Peyer's patch (tissue), 4 donors: ENCODE measurements at regions not wholly inside any gene's neighbourhood (a gene's known extent, or its start where the extent isn't known, plus 50 kb on each side); places are given as distances from the start of the nearest gene placed in this dataset.

Experiments
- DNase-seq, 3 donors: peaks; one replicate each; pipeline ENCODE4 v3.0.0-alpha.2; 2017 to 2019
- H3K27ac ChIP-seq, 4 donors: fragments of 200-600 bp; sonication (generic); one replicate each; pipeline ENCODE4 v1.5.1; 2016 to 2019
- H3K27me3 ChIP-seq, 2 donors: fragments of 200-600 bp; sonication (generic); one replicate each; pipeline ENCODE4 v1.5.1; 2019
- H3K36me3 ChIP-seq, 3 donors: fragments of 200-600 bp; sonication (generic); one replicate each; pipeline ENCODE4 v1.5.1; 2016 to 2019
- H3K4me1 ChIP-seq, 4 donors: fragments of 200-600 bp; sonication (generic); one replicate each; pipeline ENCODE4 v1.5.1; 2016 to 2019
- H3K4me3 ChIP-seq, 4 donors: fragments of 200-600 bp; sonication (generic); 1 replicate in 3 of 4; 2 replicates in 1 of 4; pipeline ENCODE4 v1.5.1; 2016 to 2019; ENCODE audit warnings: mild to moderate bottlenecking in 1 of 4
- H3K9me3 ChIP-seq, 4 donors: fragments of 200-600 bp; sonication (generic); one replicate each; pipeline ENCODE4 v1.5.1; 2016 to 2019; ENCODE audit warnings: mild to moderate bottlenecking in 1 of 4
- POLR2A ChIP-seq, 2 donors: fragments of 450-650 bp; IDR thresholded peaks; one replicate each; pipeline ENCODE4 v1.5.1; 2017; ENCODE audit warnings: antibody characterized with exemption in 2 of 2, mild to moderate bottlenecking in 2 of 2, moderate library complexity in 2 of 2
- TF ChIP-seq, protein P1 (sequence below), 6 experiments: fragments of 450-650 bp in 4 of 6; fragments of 200-600 bp in 2 of 6; sonication (generic) in 1 of 6; IDR thresholded peaks; one replicate each; pipeline ENCODE4 v1.5.1; 2017 to 2019; ENCODE audit warnings: antibody characterized with exemption in 6 of 6, mild to moderate bottlenecking in 3 of 6, moderate library complexity in 1 of 6

DNA sequence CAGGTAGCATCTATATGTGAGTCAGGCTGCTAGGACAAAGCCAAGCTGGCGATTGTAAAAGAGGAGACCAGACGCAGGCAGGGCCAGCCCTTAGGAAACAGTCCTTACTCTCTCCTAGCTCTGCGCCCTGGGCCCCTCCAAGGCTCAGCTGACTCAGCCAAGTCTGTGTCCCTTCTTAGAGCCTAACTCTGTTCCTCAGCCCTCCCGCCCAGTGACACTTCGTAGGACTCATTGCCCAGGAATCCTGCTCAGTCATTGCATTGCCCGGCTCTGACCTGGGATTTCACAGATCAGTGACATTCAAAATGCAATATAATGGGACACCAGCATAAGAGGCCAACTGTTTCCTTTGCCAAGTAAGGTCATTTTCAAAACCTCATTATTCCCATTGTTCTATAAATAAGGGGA is 244.2 kb downstream of the TLE3 start:
- H3K36me3 ChIP-seq: no peaks in the 10 kb centered on the region
- no peaks in the 10 kb centered on the region for H3K27me3 ChIP-seq
- DNase-seq: no peak
- no peaks in the 10 kb centered on the region for H3K9me3 ChIP-seq
- H3K4me3 ChIP-seq: no peak overlapping the region
- no peaks in the 10 kb centered on the region for H3K4me1 ChIP-seq
- no peak overlapping the region for H3K27ac ChIP-seq
- no peak for TF ChIP-seq POLR2A (IDR thresholded peaks at IDR 0.05)
- TF ChIP-seq, protein P1, sequence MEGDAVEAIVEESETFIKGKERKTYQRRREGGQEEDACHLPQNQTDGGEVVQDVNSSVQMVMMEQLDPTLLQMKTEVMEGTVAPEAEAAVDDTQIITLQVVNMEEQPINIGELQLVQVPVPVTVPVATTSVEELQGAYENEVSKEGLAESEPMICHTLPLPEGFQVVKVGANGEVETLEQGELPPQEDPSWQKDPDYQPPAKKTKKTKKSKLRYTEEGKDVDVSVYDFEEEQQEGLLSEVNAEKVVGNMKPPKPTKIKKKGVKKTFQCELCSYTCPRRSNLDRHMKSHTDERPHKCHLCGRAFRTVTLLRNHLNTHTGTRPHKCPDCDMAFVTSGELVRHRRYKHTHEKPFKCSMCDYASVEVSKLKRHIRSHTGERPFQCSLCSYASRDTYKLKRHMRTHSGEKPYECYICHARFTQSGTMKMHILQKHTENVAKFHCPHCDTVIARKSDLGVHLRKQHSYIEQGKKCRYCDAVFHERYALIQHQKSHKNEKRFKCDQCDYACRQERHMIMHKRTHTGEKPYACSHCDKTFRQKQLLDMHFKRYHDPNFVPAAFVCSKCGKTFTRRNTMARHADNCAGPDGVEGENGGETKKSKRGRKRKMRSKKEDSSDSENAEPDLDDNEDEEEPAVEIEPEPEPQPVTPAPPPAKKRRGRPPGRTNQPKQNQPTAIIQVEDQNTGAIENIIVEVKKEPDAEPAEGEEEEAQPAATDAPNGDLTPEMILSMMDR (IDR thresholded peaks at IDR 0.05): no peak

DNA sequence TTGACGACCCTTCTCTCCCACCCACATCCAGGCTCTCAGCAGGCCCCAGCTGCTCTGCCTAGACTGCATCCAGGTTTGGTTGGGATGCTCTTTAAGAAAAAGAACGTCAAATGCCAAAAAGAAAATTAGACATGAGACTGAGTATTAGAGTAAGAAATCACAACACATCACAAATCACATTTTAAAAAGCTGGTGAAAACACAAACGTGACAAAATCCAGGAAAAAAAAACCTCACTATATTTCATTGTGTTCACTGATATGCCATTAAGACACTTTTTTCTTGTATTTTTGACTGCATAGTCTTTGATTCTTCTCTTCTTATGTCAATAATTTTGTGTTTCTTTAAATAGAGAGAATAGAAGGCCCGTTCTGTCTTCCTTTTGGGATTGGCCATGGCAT is 243.7 kb downstream of the TLE3 start:
- Histone ChIP-seq H3K4me3 (no peak overlapping the region), H3K36me3 (no peaks in the 10 kb centered on the region), H3K27me3 (no peaks in the 10 kb centered on the region), H3K4me1 (no peaks in the 10 kb centered on the region), H3K27ac (no peak overlapping the region), H3K9me3 (no peaks in the 10 kb centered on the region)
- TF ChIP-seq, protein P1 (IDR thresholded peaks at IDR 0.05): no peak
- TF ChIP-seq POLR2A (IDR thresholded peaks at IDR 0.05): no peak
- DNase-seq: no peak

DNA sequence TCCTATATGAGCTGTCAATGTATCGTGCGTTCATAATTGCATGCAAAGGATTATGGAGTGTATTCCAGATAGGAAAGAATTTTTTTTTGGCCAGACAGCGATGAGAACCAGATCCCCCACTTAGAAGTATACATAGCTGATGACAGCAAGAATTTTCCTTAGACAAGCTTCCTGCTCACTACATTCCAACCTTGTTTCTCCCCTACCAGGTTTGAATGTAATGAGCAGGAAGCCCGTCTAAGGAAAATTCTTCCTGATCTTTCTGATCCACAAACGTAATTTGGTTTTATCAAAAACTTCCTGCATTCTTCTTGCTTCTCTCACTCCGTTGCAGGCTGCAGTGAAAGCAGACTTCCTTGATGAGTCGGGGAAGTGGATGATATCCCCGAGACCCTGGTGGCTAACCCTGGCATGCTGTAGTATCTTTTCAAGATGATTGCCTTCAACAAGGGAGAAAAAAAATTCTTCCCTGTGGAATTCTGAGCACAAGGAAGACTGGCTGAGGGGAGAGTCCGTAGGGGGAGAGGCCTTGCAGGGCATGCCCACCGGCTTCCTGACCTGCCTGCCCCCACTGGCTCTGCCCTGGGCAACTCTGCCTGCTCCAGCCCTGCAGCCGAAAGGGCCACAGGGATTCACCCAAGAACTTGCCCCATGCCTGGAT is 243.1 kb downstream of the TLE3 start:
- DNase-seq: no peak
- TF ChIP-seq, protein P1 (IDR thresholded peaks at IDR 0.05): no peak
- no peaks in the 10 kb centered on the region for H3K9me3 ChIP-seq
- no peaks in the 10 kb centered on the region for H3K4me1 ChIP-seq
- H3K27me3 ChIP-seq: no peaks in the 10 kb centered on the region
- H3K36me3 ChIP-seq: no peaks in the 10 kb centered on the region
- H3K27ac ChIP-seq: no peak overlapping the region
- no peak overlapping the region for H3K4me3 ChIP-seq

DNA sequence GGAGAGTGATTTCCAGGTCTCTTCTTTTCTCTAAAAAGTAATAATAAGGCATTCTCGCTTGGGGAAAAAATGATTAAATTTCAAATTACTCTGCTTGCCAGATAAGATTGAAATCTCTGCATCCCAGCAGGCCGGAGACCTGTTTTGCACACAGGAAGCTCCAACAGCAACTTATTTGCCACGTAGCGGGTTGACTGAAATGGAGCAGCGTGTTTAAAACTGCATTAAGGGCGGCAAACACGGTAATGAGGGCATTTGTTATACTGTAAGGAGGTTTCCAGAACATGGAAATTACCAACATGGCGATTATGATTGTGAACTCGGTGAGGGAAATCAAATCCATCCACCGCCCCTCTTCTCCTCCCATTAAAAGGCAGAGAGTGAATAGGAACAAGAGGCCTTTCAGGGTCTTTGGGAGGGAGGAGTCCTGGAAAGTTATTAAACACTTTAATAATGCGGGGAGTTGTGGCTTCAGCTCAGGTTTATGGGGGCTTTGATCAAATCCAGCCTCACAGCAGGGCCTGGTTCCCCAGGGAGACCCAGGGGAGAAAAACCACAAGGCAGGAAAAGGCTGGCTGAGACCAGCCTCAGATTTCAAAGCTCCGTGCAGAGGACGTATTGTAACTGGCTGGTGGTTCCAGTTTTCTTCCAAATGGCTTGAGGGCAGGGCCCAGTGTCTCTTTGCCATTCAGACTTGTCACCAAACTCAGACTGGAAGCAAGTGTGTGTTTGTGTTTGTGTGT is 242.3 kb downstream of the TLE3 start:
- TF ChIP-seq, protein P1 (IDR thresholded peaks at IDR 0.05): no peak
- no peak for TF ChIP-seq POLR2A (IDR thresholded peaks at IDR 0.05)
- H3K4me1 ChIP-seq: no peaks in the 10 kb centered on the region
- no peaks in the 10 kb centered on the region for H3K9me3 ChIP-seq
- H3K4me3 ChIP-seq: no peak overlapping the region
- no peak for DNase-seq
- no peaks in the 10 kb centered on the region for H3K27me3 ChIP-seq
- no peaks in the 10 kb centered on the region for H3K36me3 ChIP-seq
- H3K27ac ChIP-seq: no peak overlapping the region

DNA sequence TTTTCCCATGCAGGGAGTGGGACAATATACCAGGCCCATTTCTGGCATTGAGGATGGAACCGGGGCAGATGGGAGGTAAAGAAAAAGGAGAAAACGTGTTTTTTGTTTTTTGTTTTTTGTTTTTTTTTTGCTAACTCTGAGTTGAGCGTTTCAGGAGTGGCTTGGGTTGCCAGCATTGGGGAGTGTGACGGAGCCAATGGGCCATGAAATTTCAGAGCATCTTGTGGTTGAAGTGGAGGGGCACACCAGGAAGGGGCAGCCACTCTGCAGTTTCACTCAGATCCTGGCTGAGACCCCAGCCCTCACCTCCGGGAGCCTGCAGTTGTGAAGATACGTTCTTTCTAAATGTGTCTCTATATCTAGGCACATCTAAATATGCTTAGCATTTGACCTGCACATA is 240.5 kb downstream of the TLE3 start:
- Histone ChIP-seq H3K27ac (no peak overlapping the region), H3K27me3 (no peaks in the 10 kb centered on the region), H3K4me3 (no peak overlapping the region), H3K9me3 (no peaks in the 10 kb centered on the region), H3K36me3 (no peaks in the 10 kb centered on the region), H3K4me1 (no peaks in the 10 kb centered on the region)
- no peak for DNase-seq
- TF ChIP-seq, protein P1 (IDR thresholded peaks at IDR 0.05): no peak
- no peak for TF ChIP-seq POLR2A (IDR thresholded peaks at IDR 0.05)
